ENCODE measurements at regions not wholly inside any gene's neighbourhood (a gene's known extent, or its start where the extent isn't known, plus 50 kb on each side); places are given as distances from the start of the nearest gene placed in this dataset.

- no peak for TF ChIP-seq CTCF (conservative IDR thresholded peaks at IDR 0.05; ENCODE audit: low read length)
- no peak for TF ChIP-seq EZH2phosphoT487 (IDR thresholded peaks at IDR 0.05; ENCODE audit: borderline replicate concordance, low read depth, low read length)
Measured at GRCh38 chr12:25681580-25681979, 128.5 kb upstream of the LMNTD1 start.
